GM12878 (cell line): ENCODE measurements at regions not wholly inside any gene's neighbourhood (a gene's known extent, or its start where the extent isn't known, plus 50 kb on each side); places are given as distances from the start of the nearest gene placed in this dataset.

Experiments
- ATAC-seq: fragments of 200-7000 bp; cut with Tn5 transposase; 3 replicates; pipeline ENCODE4 v1.9.1; 2020; ENCODE audit warnings: mild to moderate bottlenecking, moderate library complexity
- BruUV-seq: library from RNA; stranded (reverse); fragments of 400-500 nt; replicated peaks from 2 replicates; lab custom pipeline; 2021; lab: Mats Ljungman, UMichigan
- CTCF ChIA-PET: fragments of 300-600 bp; sonication (Branson Sonifier 250); formaldehyde crosslinking; extraction: SDS; loops from one replicate; lab custom pipeline; 2021; ENCODE audit warnings: inconsistent platforms; lab: Yijun Ruan, JAX
- POLR2A ChIA-PET: fragments of 350-600 bp; formaldehyde crosslinking; extraction: SDS; loops from one replicate; lab custom pipeline; 2021; ENCODE audit warnings: inconsistent platforms; lab: Charles Lee
- RAD21 ChIA-PET: fragments of 300-600 bp; sonication (Branson Sonifier 250); formaldehyde crosslinking; loops from one replicate; lab custom pipeline; 2023; ENCODE audit warnings: antibody characterized with exemption; ENCODE audit not compliant: unreplicated experiment; lab: Charles Lee
- SMC1A ChIA-PET: fragments of 300-600 bp; sonication (Branson Sonifier 250); formaldehyde crosslinking; loops from one replicate; lab custom pipeline; 2023; ENCODE audit not compliant: unreplicated experiment, uncharacterized antibody; lab: Charles Lee
- DNase-seq: peaks from one replicate; pipeline ENCODE4 v3.0.0-alpha.2; 2011; ENCODE audit warnings: low read depth, low spot score
- FAIRE-seq: peaks from 3 replicates; lab custom pipeline; 2011; peaks lifted over from hg19 to GRCh38; lab: Jason Lieb, UNC
- H2AFZ ChIP-seq: 2 replicates; pipeline ENCODE4 v1.6.0; 2011; ENCODE audit warnings: low read depth, low read length, control low read depth; ENCODE audit not compliant: control insufficient read depth
- H3K27ac ChIP-seq: 2 replicates; pipeline ENCODE4 v1.5.1; 2011; ENCODE audit warnings: control low read depth; ENCODE audit not compliant: control insufficient read depth, insufficient read depth
- H3K27me3 ChIP-seq, 2 experiments: replicated peaks in 1 of 2; 2 replicates each; pipeline versions ENCODE4 v1.6.0 to v1.6.1; 2011; ENCODE audit warnings: low read length in 1 of 2; ENCODE audit not compliant: control insufficient read depth in 2 of 2, insufficient read depth in 2 of 2
- H3K36me3 ChIP-seq, 2 experiments: 2 replicates each; pipeline ENCODE4 v1.5.1; 2011; ENCODE audit warnings: low read length in 1 of 2; ENCODE audit not compliant: control insufficient read depth in 2 of 2, insufficient read depth in 2 of 2
- H3K4me1 ChIP-seq: 2 replicates; pipeline ENCODE4 v1.6.1; 2011; ENCODE audit warnings: mild to moderate bottlenecking, low read length, moderate library complexity, mixed read lengths; ENCODE audit not compliant: control insufficient read depth, insufficient read depth
- H3K4me2 ChIP-seq: 2 replicates; pipeline ENCODE4 v1.6.0; 2011; ENCODE audit warnings: control low read depth; ENCODE audit not compliant: control insufficient read depth, insufficient read depth
- H3K4me3 ChIP-seq: fragments of 200-600 bp; sonication (generic); 2 replicates; pipeline ENCODE4 v1.5.1; 2016
- H3K79me2 ChIP-seq: 2 replicates; pipeline ENCODE4 v1.6.0; 2011; ENCODE audit warnings: low read length; ENCODE audit not compliant: control insufficient read depth, insufficient read depth
- H3K9ac ChIP-seq: 2 replicates; pipeline ENCODE4 v1.8.0; 2011; ENCODE audit warnings: low read length, control low read depth, mixed read lengths; ENCODE audit not compliant: control insufficient read depth, insufficient read depth
- H3K9me3 ChIP-seq: replicated peaks from 3 replicates; pipeline ENCODE4 v1.5.1; 2011; ENCODE audit warnings: mild to moderate bottlenecking, low read length; ENCODE audit not compliant: control insufficient read depth, insufficient read depth
- H4K20me1 ChIP-seq: 2 replicates; pipeline ENCODE4 v1.6.0; 2011; ENCODE audit not compliant: control insufficient read depth, insufficient read depth
- BHLHE40 ChIP-seq, 2 experiments: fragments of 450-650 bp in 1 of 2; IDR thresholded peaks; 2 replicates each; pipeline ENCODE4 v1.6.1; 2011 to 2017; ENCODE audit warnings: low read depth in 2 of 2, borderline replicate concordance in 1 of 2, improper control_type of control experiment in 1 of 2, low read length in 1 of 2, mild to moderate bottlenecking in 1 of 2
- CBX3 ChIP-seq: fragments of 200-600 bp; sonication (generic); IDR thresholded peaks from 2 replicates; pipeline ENCODE4 v1.6.1; 2016; ENCODE audit warnings: low read depth, borderline replicate concordance
- CEBPB ChIP-seq, 2 experiments: fragments of 150-350 bp in 1 of 2; IDR thresholded peaks; 2 replicates each; pipeline ENCODE4 v1.6.1; 2012 to 2014; ENCODE audit warnings: low read depth in 2 of 2, low read length in 2 of 2, borderline replicate concordance in 1 of 2, inconsistent platforms in 1 of 2
- ETV6 ChIP-seq, 2 experiments: fragments of 450-650 bp in 1 of 2; IDR thresholded peaks in 1 of 2; conservative IDR thresholded peaks in 1 of 2; 2 replicates each; pipeline ENCODE4 v1.6.1; 2014; ENCODE audit warnings: antibody characterized with exemption in 1 of 2, borderline replicate concordance in 1 of 2, low read depth in 1 of 2, mild to moderate bottlenecking in 1 of 2, moderate library complexity in 1 of 2
- MEF2B ChIP-seq: fragments of 450-650 bp; IDR thresholded peaks from 2 replicates; pipeline ENCODE4 v1.6.1; 2018; ENCODE audit warnings: mild to moderate bottlenecking, moderate library complexity; ENCODE audit not compliant: partially characterized antibody, poor library complexity, severe bottlenecking
- SREBF2 ChIP-seq: IDR thresholded peaks from 2 replicates; pipeline ENCODE4 v1.6.1; 2012; ENCODE audit warnings: mild to moderate bottlenecking, low read length
- STAT3 ChIP-seq: IDR thresholded peaks from 2 replicates; pipeline ENCODE4 v1.6.1; 2011; ENCODE audit warnings: low read depth, low read length, improper control_type of control experiment
- TAF1 ChIP-seq: IDR thresholded peaks from 2 replicates; pipeline ENCODE4 v1.6.1; 2011; ENCODE audit warnings: mild to moderate bottlenecking, low read depth, low read length, borderline replicate concordance
- WRNIP1 ChIP-seq: IDR thresholded peaks from 2 replicates; pipeline ENCODE4 v1.6.1; 2011; ENCODE audit warnings: low read depth, low read length, improper control_type of control experiment, borderline replicate concordance
- ZNF207 ChIP-seq: fragments of 450-650 bp; IDR thresholded peaks from 2 replicates; pipeline ENCODE4 v1.6.1; 2014; ENCODE audit warnings: antibody characterized with exemption, mild to moderate bottlenecking, borderline replicate concordance
- ZNF24 ChIP-seq: fragments of 450-650 bp; IDR thresholded peaks from 2 replicates; pipeline ENCODE4 v1.6.1; 2017; ENCODE audit warnings: antibody characterized with exemption, mild to moderate bottlenecking
- WGBS: methylation state at CpG from one replicate; pipeline ENCODE4 v1.1.6; 2016; ENCODE audit warnings: low lambda C conversion rate; ENCODE audit not compliant: insufficient replicate concordance, insufficient coverage; ENCODE audit errors: missing lambda C conversion rate; 5-methylcytosine and 5-hydroxymethylcytosine counted together
- in situ Hi-C: fragments of 300-500 bp; cut with MboI; formaldehyde crosslinking; loops from 9 replicates; pipeline ENCODE4 v1.14.3; 2018; ENCODE audit warnings: mixed read lengths
- intact Hi-C: fragments of 100-400 bp; cut with micrococcal nuclease; formaldehyde crosslinking; loops from one replicate; pipeline ENCODE4 v1.14.2; 2022; ENCODE audit not compliant: unreplicated experiment
- TF ChIP-seq, protein P1 (sequence below): IDR thresholded peaks from 2 replicates; pipeline ENCODE4 v1.6.1; 2012; ENCODE audit warnings: low read depth, low read length, improper control_type of control experiment
- TF ChIP-seq, protein P2 (sequence below): IDR thresholded peaks from 2 replicates; pipeline ENCODE4 v1.6.1; 2011; ENCODE audit warnings: low read depth, low read length, improper control_type of control experiment, borderline replicate concordance
- TF ChIP-seq, protein P3 (sequence below): fragments of 150-350 bp; IDR thresholded peaks from 2 replicates; pipeline ENCODE4 v1.6.1; 2014; ENCODE audit warnings: mild to moderate bottlenecking, low read depth, low read length
- TF ChIP-seq, protein P4 (sequence below): fragments of 450-650 bp; formaldehyde crosslinking; IDR thresholded peaks from 2 replicates; pipeline ENCODE4 v1.4.0; 2022; ENCODE audit warnings: mild to moderate bottlenecking, moderate library complexity

DNA sequence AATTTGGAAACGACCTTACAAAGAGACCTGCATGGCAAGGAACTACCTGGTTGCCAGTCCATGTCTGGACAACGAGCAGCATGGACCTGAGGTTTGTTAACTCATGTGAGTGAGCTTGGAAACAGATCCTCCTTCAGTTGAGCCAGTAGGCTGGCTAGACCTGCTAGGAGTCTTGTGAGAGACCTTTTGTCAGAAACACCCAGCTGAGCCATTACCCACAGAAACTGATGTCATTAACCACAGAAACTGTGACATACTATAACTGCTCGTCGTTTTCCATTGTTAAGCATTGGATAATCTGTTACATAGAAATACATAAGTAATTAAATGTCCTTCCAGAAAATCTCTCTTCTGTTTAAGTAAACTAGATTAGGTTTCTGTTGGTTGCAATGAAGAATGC lies 211.1 kb upstream of the C21orf91 start (continued):
- TF ChIP-seq, protein P1, sequence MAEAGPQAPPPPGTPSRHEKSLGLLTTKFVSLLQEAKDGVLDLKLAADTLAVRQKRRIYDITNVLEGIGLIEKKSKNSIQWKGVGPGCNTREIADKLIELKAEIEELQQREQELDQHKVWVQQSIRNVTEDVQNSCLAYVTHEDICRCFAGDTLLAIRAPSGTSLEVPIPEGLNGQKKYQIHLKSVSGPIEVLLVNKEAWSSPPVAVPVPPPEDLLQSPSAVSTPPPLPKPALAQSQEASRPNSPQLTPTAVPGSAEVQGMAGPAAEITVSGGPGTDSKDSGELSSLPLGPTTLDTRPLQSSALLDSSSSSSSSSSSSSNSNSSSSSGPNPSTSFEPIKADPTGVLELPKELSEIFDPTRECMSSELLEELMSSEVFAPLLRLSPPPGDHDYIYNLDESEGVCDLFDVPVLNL = no peak
- no peak for TF ChIP-seq ZNF24
- TF ChIP-seq BHLHE40 (IDR thresholded peaks at IDR 0.05; ENCODE audit: borderline replicate concordance in 1 of 2, low read depth in 2 of 2, low read length in 1 of 2) = no peak
- TF ChIP-seq, protein P2, sequence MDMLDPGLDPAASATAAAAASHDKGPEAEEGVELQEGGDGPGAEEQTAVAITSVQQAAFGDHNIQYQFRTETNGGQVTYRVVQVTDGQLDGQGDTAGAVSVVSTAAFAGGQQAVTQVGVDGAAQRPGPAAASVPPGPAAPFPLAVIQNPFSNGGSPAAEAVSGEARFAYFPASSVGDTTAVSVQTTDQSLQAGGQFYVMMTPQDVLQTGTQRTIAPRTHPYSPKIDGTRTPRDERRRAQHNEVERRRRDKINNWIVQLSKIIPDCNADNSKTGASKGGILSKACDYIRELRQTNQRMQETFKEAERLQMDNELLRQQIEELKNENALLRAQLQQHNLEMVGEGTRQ = no peak

DNA sequence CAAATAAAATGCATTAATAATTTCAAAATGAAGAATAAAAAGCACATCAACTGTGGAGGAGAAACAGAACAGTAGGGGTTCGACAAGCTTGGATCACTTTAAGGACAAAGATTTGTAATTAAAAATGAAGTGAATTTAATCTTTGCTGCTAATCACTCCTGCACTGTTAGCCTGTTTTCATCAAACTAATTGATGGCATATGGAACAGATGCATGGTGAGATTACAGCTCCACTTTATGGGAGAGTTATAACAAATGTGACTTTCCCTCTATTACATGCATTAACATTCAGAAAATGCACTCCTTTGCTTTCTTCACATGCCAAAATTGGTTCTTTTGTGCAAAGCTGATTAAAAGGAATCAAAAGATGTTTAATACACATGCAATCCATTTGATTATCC lies 207.2 kb upstream of the C21orf91 start:
- ChIA-PET RAD21 (no interaction called here), CTCF (no interaction called here), SMC1A (no interaction called here), POLR2A (no interaction called here)
- no peaks in the 10 kb centered on the region for H3K36me3 ChIP-seq
- in situ Hi-C loops (no loop called here), intact Hi-C loops (no loop called here)
- H4K20me1 ChIP-seq = no peaks in the 10 kb centered on the region
- 0% methylated on average over 1 of the region's 1 CpG for WGBS
- ATAC-seq (no peak), FAIRE-seq (no peak), DNase-seq (no peak)
- BruUV-seq = no TSS peak
- no peak for TF ChIP-seq STAT3
- TF ChIP-seq SREBF2 = no peak
- TF ChIP-seq MEF2B = no peak
- TF ChIP-seq ETV6 (conservative IDR thresholded peaks at IDR 0.05 in 1 of 2, IDR thresholded peaks at IDR 0.05 in 1 of 2; ENCODE audit: borderline replicate concordance in 1 of 2, low read depth in 1 of 2) = no peak
- TF ChIP-seq WRNIP1 = no peak
- no peak for TF ChIP-seq CBX3
- TF ChIP-seq ZNF207 = no peak
- TF ChIP-seq CEBPB (IDR thresholded peaks at IDR 0.05; ENCODE audit: borderline replicate concordance in 1 of 2, low read depth in 2 of 2, low read length in 2 of 2) = no peak
- TF ChIP-seq, protein P3, sequence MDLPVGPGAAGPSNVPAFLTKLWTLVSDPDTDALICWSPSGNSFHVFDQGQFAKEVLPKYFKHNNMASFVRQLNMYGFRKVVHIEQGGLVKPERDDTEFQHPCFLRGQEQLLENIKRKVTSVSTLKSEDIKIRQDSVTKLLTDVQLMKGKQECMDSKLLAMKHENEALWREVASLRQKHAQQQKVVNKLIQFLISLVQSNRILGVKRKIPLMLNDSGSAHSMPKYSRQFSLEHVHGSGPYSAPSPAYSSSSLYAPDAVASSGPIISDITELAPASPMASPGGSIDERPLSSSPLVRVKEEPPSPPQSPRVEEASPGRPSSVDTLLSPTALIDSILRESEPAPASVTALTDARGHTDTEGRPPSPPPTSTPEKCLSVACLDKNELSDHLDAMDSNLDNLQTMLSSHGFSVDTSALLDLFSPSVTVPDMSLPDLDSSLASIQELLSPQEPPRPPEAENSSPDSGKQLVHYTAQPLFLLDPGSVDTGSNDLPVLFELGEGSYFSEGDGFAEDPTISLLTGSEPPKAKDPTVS = no peak
- TF ChIP-seq, protein P4, sequence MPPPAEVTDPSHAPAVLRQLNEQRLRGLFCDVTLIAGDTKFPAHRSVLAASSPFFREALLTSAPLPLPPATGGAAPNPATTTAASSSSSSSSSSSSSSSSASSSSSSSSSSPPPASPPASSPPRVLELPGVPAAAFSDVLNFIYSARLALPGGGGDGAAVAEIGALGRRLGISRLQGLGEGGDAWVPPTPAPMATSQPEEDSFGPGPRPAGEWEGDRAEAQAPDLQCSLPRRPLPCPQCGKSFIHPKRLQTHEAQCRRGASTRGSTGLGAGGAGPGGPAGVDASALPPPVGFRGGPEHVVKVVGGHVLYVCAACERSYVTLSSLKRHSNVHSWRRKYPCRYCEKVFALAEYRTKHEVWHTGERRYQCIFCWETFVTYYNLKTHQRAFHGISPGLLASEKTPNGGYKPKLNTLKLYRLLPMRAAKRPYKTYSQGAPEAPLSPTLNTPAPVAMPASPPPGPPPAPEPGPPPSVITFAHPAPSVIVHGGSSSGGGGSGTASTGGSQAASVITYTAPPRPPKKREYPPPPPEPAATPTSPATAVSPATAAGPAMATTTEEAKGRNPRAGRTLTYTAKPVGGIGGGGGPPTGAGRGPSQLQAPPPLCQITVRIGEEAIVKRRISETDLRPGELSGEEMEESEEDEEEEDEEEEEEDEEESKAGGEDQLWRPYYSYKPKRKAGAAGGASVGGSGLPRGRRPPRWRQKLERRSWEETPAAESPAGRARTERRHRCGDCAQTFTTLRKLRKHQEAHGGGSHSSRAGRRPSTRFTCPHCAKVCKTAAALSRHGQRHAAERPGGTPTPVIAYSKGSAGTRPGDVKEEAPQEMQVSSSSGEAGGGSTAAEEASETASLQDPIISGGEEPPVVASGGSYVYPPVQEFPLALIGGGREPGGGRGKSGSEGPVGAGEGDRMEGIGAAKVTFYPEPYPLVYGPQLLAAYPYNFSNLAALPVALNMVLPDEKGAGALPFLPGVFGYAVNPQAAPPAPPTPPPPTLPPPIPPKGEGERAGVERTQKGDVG (CRISPR knock-in tag) = no peak
- no peak for TF ChIP-seq TAF1
- H3K79me2 ChIP-seq = no peaks in the 10 kb centered on the region
- H3K9me3 ChIP-seq = no peaks in the 10 kb centered on the region; the same call in 2 of the 3 replicates
- H3K27me3 ChIP-seq = no peaks in the 10 kb centered on the region
- no peak overlapping the region for H3K4me2 ChIP-seq
- H3K4me3 ChIP-seq = no peak overlapping the region
- no peak overlapping the region for H2AFZ ChIP-seq
- H3K9ac ChIP-seq = no peak overlapping the region
- H3K27ac ChIP-seq = no peak overlapping the region
- no peaks in the 10 kb centered on the region for H3K4me1 ChIP-seq
